Retina (tissue), 1 donor: ENCODE measurements at regions not wholly inside any gene's neighbourhood (a gene's known extent, or its start where the extent isn't known, plus 50 kb on each side); places are given as distances from the start of the nearest gene placed in this dataset.

Experiments used
- DNase-seq: peaks from one replicate; pipeline ENCODE4 v3.0.0-alpha.2; 2016

DNA sequence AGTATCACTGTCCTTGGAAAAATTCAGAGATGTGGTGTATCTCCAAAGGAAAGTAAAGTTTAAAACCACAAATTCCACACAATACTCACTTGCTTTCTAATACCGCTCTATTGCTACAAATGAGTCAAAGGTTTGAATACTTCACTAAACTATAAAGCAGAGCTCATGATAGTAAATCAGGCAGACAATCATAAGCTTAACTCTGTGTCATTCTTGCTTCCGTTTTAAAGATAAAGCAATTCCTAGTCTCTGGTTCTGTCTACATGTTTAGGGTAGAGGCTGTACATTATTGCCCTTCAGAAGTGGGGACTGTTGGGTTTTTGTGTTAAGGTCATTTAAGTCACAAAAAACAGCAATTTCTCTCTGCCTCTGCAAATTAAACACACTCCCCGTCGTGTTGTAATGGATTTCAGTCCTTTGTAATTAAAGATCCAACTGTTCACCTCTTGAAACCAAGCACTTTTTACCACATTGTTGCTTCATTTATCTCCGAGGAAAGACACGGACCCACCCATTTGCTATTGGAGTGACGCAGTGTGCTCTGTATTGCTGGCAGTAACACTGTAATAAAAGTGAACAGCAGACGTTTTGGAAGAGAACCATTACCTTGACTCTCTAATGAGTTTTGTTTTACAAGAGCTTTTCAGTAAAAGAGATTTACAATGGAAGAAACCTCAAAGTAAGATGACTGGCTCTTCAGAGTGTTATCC lies 83.1 kb upstream of the CNTNAP4 start:
- no peak for DNase-seq

GRCh38 chr16:76194616-76195015 lies 82.6 kb upstream of the CNTNAP4 start:
- no peak for DNase-seq

DNA sequence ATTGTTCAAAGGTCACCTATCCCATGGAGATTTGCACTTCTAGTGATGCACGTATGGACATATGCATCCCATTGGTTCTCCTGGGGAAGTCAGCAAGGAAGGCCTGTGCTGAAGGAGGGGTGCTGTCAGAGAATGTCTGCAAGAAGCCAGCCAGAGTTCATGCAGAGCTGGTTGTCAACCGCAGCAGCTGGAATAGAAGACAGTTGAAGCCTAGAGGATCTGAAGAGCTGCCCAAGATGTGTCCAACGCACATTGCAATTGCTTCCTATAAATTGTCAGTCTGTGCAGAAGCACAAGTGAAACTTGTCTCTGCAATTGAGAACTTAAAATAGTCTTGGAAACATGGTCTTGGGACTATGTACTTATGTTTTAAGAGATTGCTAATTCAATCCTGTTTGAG lies 82.1 kb upstream of the CNTNAP4 start:
- DNase-seq: no peak

GRCh38 chr16:76195648-76196047 lies 81.6 kb upstream of the CNTNAP4 start:
- no peak for DNase-seq

GRCh38 chr16:76197900-76198299 lies 79.3 kb upstream of the CNTNAP4 start:
- DNase-seq: no peak

DNA sequence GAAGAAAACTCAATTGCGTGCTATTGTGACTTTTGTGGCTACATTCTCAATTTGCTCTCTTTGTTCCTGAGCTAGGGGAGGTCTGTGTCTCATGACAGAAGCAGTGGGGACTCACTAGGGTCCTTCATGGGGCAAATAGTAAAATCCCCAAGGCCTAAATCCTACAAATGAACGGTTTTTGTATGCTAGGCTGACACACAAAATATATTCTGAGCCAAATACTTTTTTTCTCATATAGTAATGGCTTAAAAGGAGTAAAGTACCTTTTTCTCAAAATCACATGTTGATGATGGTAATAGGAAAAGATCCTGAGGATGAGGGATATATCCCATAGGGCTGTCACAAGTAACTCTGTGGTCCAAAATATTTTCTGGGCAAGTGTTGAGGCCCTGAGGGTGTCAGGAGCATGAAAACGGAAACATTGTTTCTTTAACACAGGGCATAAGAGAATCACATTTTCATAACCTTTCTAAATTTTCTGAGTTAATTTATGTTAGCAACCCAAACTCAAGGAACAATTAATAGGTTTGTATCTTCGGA lies 77.5 kb upstream of the CNTNAP4 start:
- DNase-seq: no peak

GRCh38 chr16:76201385-76201784 lies 75.8 kb upstream of the CNTNAP4 start:
- no peak for DNase-seq

DNA sequence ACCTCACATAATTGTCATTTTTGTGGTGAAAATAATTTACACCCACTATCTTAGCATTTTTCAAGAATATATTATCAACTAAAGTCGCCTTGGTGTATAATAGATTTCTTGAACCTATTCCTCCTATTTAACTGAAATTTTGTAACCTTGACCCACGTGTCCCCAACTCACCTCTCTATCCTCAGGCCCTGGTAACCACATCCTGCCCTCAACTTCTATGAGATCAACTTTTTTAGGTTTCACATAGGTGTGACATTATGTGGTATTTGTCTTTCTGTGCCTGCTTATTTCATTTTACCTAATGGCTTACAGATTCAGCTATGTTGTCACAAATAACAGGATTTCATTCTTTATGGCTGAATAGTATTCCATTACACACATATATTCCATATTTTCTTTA lies 73.0 kb upstream of the CNTNAP4 start:
- no peak for DNase-seq

DNA sequence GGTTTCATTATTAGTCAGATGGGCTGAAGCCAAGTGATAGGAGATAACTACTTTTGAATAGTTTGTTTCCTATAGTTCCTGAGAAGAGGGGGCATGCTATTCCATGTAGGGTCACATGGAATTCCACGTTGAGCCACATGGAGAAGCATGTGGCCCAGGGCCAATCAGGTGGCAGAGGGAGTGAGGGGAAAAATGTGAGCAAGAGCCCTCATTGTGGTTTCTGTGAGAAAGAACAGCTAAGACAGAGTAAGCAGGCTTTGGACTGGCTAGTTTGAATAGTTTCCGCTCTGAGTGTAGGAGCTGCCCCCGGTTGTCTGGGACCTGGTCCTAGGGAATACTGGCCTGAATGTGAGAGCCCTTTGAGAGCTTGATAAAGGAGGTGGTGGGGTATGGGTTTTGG lies 69.9 kb upstream of the CNTNAP4 start:
- no peak for DNase-seq

- no peak for DNase-seq
These were observed 67.0 kb upstream of the CNTNAP4 start for GRCh38 chr16:76210157-76210556.

GRCh38 chr16:76213860-76214259 lies 63.3 kb upstream of the CNTNAP4 start:
- no peak for DNase-seq

DNA sequence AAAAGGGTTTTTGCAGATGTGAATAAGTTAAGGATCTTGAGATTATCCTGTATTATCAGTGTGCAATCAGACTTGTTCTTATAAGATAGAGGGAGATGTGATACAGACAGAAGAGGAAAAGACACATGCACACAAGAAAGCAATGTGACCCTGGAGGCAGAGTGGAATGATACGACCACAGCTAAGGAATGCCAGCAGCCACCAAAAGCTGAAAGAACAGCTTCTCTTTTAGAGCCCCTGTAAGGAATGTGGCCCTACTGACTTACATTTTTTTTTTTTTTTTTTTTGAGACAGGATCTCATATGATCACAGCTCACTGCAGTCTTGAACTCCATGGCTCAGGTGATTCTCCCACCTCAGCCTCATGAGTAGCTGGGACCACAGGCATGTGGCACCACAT lies 62.3 kb upstream of the CNTNAP4 start:
- DNase-seq: no peak

DNA sequence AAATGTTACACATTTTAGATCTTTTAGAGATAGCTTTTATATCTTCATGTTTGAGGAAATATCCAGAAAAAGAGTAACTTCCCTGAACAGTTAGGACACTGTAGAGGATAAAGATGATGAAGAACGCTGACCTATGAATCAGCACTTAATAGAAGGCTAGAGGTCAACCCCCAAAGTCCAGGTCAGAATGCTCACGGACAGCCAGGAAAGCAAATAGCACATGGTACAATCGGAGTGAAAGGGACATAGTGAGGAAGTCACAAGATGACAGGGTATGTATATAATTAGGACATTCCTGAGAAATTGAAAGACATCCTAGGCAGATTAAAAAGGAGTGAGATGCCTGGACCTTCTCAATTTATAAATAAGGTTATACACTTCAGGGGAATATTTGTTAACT lies 55.1 kb upstream of the CNTNAP4 start:
- no peak for DNase-seq

- no peak for DNase-seq
These were observed 54.3 kb upstream of the CNTNAP4 start for GRCh38 chr16:76222853-76223252.

DNA sequence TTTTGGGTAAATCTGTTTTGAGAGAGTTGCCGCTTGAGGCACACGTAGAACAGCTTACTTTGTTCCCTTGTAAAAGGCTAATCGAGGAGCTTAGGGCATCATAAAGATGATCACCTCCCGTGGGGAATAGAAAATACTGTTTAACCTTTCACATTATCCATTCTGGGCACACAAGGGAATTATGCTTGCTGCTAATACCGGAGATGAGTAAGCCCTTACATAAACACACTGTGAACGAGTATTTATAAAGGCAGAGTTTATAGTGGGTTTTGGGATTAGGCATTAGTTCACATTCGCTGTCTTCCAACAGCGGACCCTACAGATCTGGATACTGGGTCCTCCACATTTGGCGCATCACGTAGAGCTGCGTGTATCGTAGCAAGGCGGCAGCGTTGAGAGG lies 51.2 kb upstream of the CNTNAP4 start:
- no peak for DNase-seq

DNA sequence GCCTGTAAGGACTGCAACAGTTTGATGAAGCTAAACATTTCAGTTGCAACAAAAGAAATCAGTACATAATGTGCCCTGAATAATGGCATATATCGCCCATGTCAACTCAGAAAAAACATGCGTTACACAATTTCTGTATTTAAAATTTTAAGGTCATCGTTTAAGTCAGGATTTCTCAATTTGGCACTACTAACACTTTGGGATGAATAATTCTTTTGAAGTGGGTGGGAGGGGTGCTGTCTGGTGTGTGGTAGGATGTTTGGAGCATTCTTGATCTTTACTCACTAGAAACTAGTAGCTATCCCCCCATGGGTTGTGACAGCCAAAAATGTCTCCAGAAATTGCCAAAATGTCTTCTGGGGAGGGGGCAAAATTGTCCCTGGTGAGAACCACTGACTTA lies 50.7 kb upstream of the CNTNAP4 start:
- no peak for DNase-seq
